HG03439 (cell line): ENCODE measurements at regions not wholly inside any gene's neighbourhood (a gene's known extent, or its start where the extent isn't known, plus 50 kb on each side); places are given as distances from the start of the nearest gene placed in this dataset.
"Not testable (repeated sequence)": the region's sequence is repeated elsewhere in the genome, so short reads cannot be mapped to it uniquely, and the experiment has no call there.

Source experiments
- ATAC-seq: cut with Tn5 transposase; IDR thresholded peaks from one replicate; pipeline ENCODE4 v1.9.1; 2021; ENCODE audit warnings: mild to moderate bottlenecking, moderate library complexity; ENCODE audit not compliant: unreplicated experiment

DNA sequence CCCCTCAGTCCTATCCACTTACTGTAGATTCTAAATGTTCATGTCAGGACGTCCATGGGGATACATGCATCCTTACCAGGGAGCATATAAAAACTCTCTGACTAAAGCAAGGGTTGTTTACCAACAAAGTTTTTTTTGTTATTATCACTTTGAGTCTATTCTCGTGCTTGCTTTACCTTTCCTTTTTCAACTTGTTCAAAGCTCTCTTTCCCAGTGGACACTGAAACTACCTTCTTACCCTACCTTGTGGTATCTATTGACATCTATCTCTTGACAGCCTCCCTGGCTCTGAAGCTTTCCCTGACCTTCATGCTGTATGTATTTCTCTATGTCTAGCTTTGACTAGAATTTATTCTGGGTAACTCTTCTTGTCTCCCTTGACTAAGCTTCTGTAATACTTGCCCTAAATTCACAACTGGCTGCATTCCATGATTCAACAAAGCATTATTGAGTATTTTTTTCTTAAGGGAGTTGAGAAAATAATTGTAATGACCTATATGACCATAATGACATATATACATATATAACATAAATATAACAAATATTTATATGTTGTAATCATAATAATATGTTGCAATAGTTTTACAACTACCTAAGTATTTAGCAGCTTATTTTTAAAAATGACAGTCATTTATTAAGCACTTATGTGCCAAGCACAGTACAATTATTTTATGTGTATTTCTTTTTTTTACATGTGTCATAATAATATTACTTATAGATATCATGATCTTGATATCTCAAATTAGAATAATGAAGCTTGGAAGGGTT, 403.4 kb upstream of the SPRY2 start:
- no peak for ATAC-seq

DNA sequence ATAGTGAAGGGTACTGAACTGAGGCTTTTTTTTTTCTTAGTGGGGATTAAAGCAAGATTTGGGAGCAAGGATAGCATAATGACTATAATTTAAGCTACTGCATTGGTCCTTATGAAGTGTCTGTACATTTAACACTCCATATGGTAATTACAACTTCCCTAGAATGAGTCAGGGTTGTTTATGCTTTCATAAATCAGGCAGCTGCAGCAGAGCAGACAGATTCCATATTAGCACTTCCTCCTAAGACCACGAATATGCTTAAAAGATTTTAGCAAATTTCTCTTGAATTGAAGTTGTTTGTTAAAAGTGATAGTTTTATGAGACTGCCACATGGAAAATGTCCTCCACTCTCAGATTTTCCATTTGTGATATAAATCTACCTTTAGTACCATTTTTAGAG, 401.1 kb upstream of the SPRY2 start:
- no peak for ATAC-seq

DNA sequence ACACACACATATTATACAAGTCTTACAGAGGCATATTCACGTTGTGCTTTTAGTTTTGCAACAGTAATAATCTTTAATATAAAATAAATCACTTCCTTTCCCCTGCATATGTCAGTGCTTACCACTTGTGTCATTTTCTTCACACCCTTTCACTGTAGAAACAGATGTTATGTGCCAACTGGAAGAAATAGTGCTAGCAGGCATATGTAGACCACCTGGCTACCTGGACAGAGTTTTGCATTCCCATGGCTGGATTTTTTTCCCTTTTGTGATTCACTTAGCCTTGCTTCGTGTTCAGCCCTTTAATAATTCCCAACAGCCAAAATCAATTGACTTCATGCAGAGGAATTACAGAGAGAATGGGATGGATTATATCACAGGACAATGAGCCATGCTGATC, 399.1 kb upstream of the SPRY2 start:
- no peak for ATAC-seq

DNA sequence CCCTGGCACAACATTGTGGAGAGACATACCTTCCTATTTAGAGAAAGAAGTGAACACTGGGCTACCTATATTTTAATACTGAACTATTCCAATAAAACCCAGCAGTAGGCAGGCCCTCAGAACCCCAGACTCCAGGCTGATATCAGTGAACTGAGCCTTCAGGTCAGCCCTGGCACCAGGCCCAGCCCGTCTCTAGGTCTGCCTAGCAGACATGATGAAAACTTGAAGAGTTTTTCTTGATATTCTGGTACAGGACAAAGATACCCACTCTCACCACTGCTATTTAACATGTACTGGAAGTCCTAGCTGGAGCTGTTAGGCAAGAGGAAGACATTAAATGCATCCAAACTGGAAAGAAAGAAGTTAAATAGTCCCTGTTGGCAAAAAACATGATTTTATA, 396.6 kb upstream of the SPRY2 start:
- no peak for ATAC-seq

DNA sequence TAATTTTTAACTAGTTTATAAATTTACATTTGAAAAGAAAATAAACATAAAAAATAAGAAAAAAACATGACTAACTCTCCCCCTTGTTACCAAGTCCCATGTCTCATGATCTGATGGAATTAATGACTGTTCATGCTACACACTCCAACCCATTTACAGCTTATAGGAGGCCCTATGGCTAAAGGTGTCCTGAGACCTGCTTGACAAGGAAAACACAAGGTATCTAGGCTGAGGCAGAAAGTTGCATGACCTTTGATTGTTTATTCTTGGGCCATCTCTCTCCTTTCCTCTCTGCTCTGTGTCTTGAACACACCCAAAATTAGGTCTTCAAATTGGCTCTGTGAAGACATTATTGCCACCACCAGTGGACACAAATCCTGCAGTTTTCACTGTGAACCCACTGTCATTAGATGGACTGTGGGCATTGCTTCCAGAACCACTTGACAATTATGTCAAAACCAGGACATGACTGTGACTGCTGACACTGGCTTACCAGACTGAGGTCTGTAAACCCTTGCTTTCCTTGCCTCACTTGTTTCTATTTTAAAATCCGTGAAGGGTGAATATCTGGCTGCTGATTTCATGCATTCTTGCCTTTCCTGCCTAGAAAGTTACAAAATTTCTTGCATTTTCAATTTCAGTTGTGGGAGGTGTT, 386.5 kb upstream of the SPRY2 start:
- ATAC-seq: no peak

DNA sequence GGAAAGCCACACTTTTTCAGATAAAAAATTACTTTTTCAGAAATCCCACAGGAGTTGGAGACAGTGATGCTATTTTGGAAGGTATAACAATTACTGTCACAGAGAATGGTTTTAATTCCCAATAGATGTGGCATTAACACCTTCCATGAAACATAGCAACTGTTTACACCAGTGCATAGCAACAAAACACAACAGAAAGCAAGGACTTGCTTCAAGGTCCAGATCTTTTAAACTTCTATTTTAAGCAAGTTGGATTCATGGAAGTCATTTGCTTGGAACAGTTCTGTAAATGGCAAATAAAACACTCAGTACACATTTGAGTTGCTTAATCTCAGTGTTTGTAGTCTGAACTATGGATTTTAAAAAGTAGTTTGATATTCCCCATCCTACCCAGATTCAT, 385.9 kb upstream of the SPRY2 start:
- no peak for ATAC-seq

DNA sequence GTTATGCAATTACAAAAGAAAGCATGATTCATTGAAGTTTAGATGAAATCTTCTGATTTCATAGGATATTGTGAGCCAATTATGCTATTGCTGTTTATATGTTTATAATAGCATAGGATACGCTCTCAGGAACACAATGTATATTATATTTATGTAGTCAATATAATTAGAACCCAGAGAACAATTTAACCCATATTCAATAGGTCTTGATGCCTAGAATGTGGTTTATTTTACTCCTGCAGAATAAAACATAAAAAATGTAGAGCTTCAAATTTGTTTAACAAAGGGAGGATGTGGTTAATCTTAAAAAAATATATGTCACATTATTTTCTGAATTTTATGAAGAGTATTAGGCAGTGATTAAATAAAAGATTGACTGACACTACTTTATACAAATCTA, 380.8 kb upstream of the SPRY2 start:
- no peak for ATAC-seq

DNA sequence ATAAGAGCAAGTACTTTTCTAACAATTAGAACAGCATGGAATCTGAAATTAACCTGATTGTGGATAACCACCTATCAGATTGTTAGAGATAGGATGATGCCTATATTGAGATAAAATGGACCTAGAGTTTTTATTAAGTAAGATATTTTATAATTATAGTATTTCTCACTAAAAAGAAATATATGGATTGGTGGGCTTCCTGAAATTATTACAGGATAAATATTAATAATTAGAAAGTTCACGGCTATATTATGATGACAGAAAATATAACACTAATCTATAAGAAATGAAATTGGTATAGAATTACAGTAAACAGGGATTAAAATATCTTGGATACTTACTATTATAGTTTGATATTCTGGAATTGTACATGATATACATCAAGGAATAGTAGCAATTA, 378.0 kb upstream of the SPRY2 start:
- ATAC-seq: no peak

DNA sequence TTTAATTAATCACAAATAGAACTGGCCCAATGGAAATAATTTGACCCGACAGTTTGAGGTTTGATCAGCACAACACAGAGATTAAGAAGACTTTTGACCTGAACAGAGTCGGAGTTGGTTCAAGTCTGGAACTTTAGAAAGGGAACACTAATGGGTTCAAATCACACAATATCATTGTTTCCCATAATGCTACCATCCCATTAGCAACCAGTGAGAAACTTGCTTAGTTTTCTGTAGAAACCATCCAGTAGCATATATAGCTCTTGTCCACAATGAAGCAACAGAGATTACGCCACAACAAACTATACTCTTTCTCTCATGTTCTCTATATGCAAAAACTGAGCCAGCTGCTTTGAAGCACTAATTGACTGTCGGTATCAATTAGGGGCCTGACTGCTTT, 376.9 kb upstream of the SPRY2 start:
- no peak for ATAC-seq

DNA sequence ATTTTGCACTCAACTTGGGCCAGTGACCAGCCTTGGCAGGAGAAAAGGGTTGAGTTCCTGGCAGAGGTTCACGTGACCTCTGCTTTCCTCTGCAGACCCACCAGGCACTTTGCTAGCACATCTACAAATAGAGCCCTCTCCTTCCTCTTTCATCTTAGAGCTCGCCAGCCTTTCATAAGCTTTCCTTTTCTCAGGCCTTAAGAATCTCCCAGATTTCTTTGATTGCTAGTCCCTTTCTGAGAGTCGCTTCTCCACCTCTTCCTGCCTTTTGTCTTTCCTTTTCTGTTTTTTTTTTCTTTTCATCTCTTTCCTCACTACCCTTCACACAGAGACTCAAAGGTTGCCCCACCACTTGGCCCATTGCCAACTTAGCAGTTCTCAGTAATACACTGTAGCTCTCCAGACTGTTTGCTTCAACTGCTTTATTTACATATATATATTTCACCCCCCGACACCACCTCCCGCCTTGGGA, 375.7 kb upstream of the SPRY2 start:
- no peak for ATAC-seq

DNA sequence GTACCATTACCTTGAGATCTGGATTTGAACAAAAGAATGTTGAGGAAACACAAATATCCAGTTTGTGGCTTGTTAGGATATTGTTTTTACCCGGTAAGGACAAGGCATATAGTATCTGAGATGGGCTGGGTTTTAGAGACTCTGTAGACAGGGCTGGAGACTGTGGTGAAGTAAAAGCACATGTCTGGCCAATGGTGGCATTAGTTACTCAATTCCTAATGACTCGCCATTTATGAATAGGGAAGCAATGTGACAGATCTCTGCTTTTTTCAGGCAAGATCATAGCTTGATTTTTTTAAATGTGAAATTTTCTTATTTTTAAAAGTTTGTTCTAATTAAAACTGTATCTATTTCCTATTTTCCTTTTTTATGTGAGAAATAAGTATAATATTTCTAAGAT, 371.1 kb upstream of the SPRY2 start:
- ATAC-seq: no peak

DNA sequence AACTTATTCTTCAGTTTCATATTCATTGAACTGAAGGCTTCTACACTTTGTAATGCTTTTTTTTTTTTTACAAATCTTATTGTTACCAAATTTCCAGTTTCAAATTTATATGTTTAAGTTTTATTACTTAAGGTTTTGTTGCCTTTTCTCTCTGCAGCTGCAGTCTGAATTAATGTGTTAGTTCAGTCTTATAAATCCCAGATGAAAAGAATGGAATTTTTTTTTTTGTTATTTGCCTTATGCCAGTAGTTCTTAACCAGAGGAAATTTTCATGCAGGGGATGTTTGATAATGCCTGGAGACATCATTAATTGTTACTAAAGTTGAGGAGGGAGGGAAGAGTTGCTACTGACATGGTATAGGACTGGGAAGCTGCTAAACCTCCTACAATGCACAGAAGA, 367.9 kb upstream of the SPRY2 start:
- no peak for ATAC-seq

DNA sequence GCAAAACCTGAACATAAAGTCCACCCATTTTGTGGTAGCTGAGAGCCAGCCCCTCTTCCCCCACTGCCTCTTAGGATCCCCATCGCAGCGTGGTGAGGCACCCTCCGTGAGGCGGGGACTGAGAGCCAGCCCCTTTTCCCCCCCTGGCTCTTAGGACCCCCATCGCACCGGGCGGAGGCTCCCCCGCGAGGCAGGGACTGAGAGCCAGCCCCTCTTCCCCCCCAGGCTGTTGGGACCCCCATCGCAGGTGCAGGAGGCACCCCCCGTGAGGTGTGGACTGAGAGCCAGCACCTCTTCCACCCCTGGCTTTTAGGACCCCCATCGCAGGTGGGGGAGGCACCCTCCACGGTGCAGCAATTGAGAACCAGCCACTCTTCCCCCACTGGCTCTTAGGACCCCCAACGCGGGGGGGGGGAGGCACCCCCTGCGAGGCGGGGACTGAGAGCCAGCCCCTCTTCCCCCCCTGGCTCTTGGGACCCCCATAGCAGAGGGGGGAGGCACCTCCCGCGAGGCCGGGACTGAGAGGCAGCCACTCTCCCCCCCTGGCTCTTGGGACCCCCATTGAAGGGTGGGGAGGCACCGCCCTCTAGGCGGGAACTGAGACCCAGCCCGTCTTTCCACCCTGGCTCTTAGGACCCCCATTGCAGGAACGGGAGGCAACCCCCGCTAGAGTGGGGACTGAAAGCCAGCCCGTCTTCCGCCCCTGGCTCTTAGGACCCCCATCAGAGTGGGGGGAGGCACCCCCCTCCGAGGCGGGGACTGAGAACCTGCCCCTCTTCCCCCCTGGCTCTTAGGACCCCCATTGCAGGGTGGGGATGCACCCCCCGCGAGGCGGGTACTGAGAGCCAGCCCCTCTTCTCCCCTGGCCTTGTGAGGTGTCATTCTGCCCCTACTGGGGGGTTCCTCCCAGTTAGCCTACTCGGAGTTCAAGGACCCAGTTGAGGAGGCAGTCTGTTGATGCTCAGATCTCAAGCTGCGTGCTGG, 366.4 kb upstream of the SPRY2 start:
- ATAC-seq: no peak

DNA sequence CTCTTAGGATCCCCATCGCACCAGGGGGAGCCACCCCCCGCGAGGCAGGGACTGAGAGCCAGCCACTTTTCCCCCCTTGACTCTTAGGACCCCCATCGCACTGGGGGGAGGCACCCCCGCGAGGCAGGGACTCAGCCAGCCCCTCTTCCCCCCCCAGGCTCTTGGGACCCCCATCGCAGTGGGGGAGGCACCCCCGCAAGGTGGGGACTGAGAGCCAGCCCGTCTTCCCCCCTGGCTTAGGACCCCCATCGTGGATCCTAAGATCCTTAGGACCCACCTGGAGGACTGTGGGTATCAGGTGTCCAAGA, 365.2 kb upstream of the SPRY2 start:
- ATAC-seq: no peak

DNA sequence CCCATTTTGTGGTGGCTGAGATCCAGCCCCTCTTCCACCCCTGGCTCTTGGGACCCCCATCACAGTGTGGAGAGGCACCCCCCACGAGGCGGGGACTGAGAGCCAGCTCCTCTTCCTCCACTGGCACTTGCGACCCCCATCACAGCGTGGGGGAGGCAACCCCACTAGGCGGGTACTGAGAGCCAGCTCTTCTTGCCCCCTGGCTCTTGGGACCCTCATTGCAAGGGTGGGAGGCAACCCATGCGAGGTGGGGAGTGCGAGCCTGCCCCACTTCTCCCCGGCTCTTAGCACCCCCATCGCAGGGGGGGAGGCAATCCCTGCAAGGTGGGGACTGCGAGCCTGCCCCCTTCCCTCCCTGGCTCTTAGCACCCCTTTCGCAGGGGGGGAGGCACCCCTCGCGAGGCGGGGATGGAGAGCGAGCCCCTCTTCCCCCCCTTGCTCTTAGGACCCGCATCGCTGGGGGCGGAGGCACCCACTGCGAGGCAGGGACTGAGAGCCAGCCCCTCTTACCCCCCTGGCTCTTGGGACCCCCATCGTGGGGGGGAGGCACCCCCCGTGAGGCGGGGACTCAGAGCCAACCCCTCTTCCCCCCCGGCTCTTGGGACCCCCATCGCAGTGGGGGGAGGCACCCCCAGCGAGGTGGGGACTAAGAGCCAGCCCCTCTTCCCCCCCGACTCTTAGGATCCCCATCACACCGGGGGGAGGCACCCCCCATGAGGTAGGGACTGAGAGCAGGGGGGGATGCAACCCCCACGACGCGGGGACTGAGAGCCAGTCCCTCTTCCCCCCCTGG, 364.6 kb upstream of the SPRY2 start:
- no peak for ATAC-seq

DNA sequence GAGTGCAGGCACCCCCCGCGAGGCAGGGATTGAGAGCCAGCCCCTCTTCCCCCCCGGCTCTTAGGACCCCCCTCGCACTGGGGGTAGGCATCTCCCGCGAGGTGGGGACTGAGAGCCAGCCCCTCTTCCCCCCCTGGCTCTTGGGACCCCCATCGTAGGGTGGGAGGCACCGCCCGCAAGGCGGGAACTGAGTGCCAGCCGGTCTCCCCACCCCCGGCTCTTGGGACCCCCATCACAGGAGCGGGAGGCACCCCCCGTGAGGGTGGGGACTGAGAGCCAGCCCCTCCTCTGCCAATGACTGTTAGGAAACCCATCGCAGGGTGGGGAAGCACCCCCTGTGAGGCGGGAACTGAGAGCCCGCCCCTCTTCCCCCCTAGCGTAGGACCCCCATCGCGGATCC, 363.4 kb upstream of the SPRY2 start:
- ATAC-seq: no peak

DNA sequence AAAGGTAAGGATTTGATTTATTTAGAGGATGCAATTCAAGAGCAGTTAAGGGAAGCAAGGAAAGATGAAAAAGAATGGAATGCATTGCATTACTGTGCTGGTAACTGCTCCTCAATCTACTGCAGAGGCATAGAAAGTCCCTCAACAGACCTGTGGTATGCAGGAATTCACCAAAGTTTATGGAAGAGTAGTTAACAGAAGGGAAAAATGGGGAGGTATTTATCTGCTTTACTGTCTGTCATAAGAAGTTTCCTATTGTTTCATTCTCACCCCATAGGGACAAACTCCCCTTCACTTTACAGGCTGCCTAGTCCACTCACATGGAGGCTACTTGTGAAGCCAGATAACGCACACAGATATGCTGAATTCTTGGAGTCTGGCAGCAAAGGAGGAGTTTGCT, 354.9 kb upstream of the SPRY2 start:
- ATAC-seq: no peak

DNA sequence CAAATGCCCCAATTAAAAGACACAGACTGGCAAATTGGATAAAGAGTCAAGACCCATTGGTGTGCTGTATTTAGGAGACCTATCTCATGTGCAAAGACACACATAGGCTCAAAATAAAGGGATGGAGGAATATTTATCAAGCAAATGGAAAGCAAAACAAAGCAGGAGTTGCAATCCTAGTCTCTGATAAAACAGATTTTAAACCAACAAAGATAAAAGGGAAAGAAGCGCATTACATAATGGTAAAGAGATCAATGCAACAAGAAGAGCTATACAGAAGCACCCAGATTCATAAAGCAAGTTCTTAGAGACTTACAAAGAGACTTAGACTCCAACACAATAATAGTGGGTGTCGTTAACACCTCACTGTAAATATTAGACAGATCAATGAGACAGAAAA, 350.9 kb upstream of the SPRY2 start:
- not testable (repeated sequence) for ATAC-seq

DNA sequence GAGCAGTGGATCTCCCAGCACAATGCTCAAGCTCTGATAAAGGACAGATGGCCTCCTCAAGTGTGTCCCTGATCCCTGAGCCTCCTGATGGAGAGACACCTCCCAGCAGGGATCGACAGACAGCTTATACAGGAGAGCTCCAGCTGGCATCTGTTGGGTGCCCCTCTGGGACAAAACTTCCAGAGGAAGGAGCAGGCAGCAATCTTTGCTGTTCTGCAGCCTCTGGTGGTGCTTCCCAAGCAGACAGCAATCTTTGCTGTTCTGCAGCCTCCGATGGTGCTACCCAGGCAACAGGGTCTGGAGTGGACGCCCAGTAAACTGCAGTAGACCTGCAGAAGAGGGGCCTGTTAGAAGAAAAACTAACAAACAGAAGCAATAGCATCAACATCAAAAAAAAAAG, 349.3 kb upstream of the SPRY2 start:
- ATAC-seq: no peak

DNA sequence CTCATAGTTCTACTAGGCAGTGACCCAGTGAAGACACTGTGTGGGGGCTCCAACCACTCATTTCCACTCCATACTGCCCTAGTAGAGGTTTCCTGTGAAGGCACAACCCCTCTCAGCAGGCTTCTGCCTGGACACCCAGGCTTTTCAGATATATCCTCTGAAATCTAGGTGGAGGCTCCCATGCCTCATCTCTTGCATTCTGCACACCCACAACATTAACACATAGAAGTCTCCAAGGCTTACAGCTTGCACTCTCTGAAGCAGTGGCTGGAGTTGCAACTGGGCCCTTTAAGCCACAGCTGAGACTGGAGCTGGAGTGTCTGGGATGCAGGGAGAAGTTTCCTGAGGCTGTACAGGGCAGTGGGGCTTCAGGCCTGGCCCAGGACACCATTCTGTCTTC, 347.7 kb upstream of the SPRY2 start:
- ATAC-seq: no peak

DNA sequence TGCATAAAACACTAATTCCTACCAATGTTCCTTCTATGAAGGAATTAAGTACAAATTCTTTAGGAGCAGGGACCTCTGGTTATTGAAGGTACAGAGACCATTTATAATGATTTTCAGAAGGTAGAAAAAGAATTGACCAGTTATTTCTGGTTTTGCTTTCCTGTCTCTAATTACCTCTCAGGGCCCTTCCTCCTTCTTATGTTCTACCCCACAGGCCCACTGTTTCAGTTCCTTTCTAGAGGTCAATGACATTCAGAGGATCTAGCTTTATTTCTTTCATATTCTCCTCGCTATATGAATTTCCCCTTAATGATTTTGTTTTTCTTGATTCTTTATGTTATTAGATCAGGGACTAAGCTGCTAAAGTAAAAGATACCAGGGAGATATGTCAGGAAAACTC, 345.0 kb upstream of the SPRY2 start:
- no peak for ATAC-seq
